Endothelial cell of umbilical vein (primary cell): ENCODE measurements at regions not wholly inside any gene's neighbourhood (a gene's known extent, or its start where the extent isn't known, plus 50 kb on each side); places are given as distances from the start of the nearest gene placed in this dataset.

ENCODE experiments used
- CTCF ChIP-seq, 2 donors: IDR thresholded peaks; 1 replicate in 1 of 2; 2 replicates in 1 of 2; pipeline ENCODE4 v1.5.1; 2011; ENCODE audit warnings: low read length in 2 of 2, mild to moderate bottlenecking in 2 of 2, moderate library complexity in 2 of 2, control low read depth in 1 of 2, inconsistent platforms in 1 of 2, low read depth in 1 of 2; ENCODE audit not compliant: insufficient read depth in 1 of 2; ENCODE audit errors: extremely low read depth in 1 of 2
- JUN ChIP-seq: IDR thresholded peaks from 2 replicates; pipeline ENCODE4 v1.6.1; 2011; ENCODE audit warnings: borderline replicate concordance, low read depth; ENCODE audit not compliant: insufficient read length, insufficient read depth
- MAX ChIP-seq: IDR thresholded peaks from 2 replicates; pipeline ENCODE4 v1.6.1; 2011; ENCODE audit not compliant: insufficient read depth, insufficient read length
- MYC ChIP-seq: IDR thresholded peaks from one replicate; pipeline ENCODE4 v1.6.1; 2011; ENCODE audit warnings: mild to moderate bottlenecking, low read depth, low read length
- POLR2A ChIP-seq: IDR thresholded peaks from 2 replicates; pipeline ENCODE4 v1.6.1; 2012; ENCODE audit warnings: low read depth, mild to moderate bottlenecking, control low read depth, low read length
- POLR2AphosphoS5 ChIP-seq: IDR thresholded peaks from 2 replicates; pipeline ENCODE4 v1.6.1; 2012; ENCODE audit warnings: low read depth, mild to moderate bottlenecking, control low read depth, low read length, moderate library complexity; ENCODE audit not compliant: insufficient read depth

GRCh38 chrX:139211568-139212182 is 318.9 kb upstream of the F9 start:
- no peak for TF ChIP-seq MAX
- TF ChIP-seq POLR2AphosphoS5: no peak
- TF ChIP-seq POLR2A: no peak
- no peak for TF ChIP-seq JUN
- TF ChIP-seq MYC: no peak
- TF ChIP-seq CTCF (IDR thresholded peaks at IDR 0.05; ENCODE audit: extremely low read depth in 1 of 2, insufficient read depth in 1 of 2, low read depth in 1 of 2, low read length in 2 of 2): no peak
